ENCODE measurements at regions not wholly inside any gene's neighbourhood (a gene's known extent, or its start where the extent isn't known, plus 50 kb on each side); places are given as distances from the start of the nearest gene placed in this dataset.

- H3K27ac ChIP-seq, result no peak overlapping the region
- 71 to 72% (median 71%) methylated on average over 5 of the region's 5 CpGs for WGBS, 3 donors
- H3K27me3 ChIP-seq, result no peaks in the 10 kb centered on the region
- intact Hi-C loops (cut with DNase I), result no loop called here
- H3K9me3 ChIP-seq, result peaks cover 0 to 5% of the 10 kb centered on the region in 2 donors
- H3K36me3 ChIP-seq, result no peaks in the 10 kb centered on the region
- H3K4me3 ChIP-seq, result no peak overlapping the region
- no peak for DNase-seq
- TF ChIP-seq EP300 (IDR thresholded peaks at IDR 0.05) (no peak), CTCF (IDR thresholded peaks at IDR 0.05) (no peak), POLR2A (IDR thresholded peaks at IDR 0.05) (no peak)
- H3K4me1 ChIP-seq (ENCODE audit: insufficient read depth), result no peaks in the 10 kb centered on the region
Observed at GRCh38 chr19:28350673-28351072, 862.3 kb downstream of the UQCRFS1 start.

GRCh38 chr19:28350037-28350436 is 862.9 kb downstream of the UQCRFS1 start:
- no peak for DNase-seq
- H3K27me3 ChIP-seq, result no peaks in the 10 kb centered on the region
- 72 to 85% (median 74%) methylated on average over 4 of the region's 4 CpGs for WGBS, 3 donors
- no peak overlapping the region for H3K4me3 ChIP-seq
- H3K36me3 ChIP-seq, result no peaks in the 10 kb centered on the region
- intact Hi-C loops (cut with DNase I), result no loop called here
- TF ChIP-seq CTCF (IDR thresholded peaks at IDR 0.05) (no peak), EP300 (IDR thresholded peaks at IDR 0.05) (no peak), POLR2A (IDR thresholded peaks at IDR 0.05) (no peak)
- no peaks in the 10 kb centered on the region for H3K4me1 ChIP-seq (ENCODE audit: insufficient read depth)
- peaks cover 0 to 5% of the 10 kb centered on the region in 2 donors for H3K9me3 ChIP-seq
- no peak overlapping the region for H3K27ac ChIP-seq

GRCh38 chr19:28349604-28350003 is 863.3 kb downstream of the UQCRFS1 start:
- DNase-seq, result no peak
- no peaks in the 10 kb centered on the region for H3K27me3 ChIP-seq
- TF ChIP-seq EP300 (IDR thresholded peaks at IDR 0.05) (no peak), POLR2A (IDR thresholded peaks at IDR 0.05) (no peak), CTCF (IDR thresholded peaks at IDR 0.05) (no peak)
- 69 to 80% (median 77%) methylated on average over 2 of the region's 2 CpGs for WGBS, 3 donors
- no peaks in the 10 kb centered on the region for H3K36me3 ChIP-seq
- H3K27ac ChIP-seq, result no peak overlapping the region
- H3K4me1 ChIP-seq (ENCODE audit: insufficient read depth), result no peaks in the 10 kb centered on the region
- intact Hi-C loops (cut with DNase I), result no loop called here
- H3K9me3 ChIP-seq, result peaks cover 0 to 5% of the 10 kb centered on the region in 2 donors
- no peak overlapping the region for H3K4me3 ChIP-seq

- Histone ChIP-seq H3K4me3 (no peak overlapping the region), H3K27ac (no peak overlapping the region), H3K36me3 (no peaks in the 10 kb centered on the region), H3K9me3 (peaks cover 0 to 3% of the 10 kb centered on the region in 2 donors), H3K27me3 (no peaks in the 10 kb centered on the region), H3K4me1 (ENCODE audit: insufficient read depth) (no peaks in the 10 kb centered on the region)
- TF ChIP-seq EP300 (IDR thresholded peaks at IDR 0.05) (no peak), CTCF (IDR thresholded peaks at IDR 0.05) (no peak), POLR2A (IDR thresholded peaks at IDR 0.05) (no peak)
- intact Hi-C loops (cut with DNase I), result no loop called here
- WGBS, 3 donors, result 47 to 57% (median 51%) methylated on average over 3 of the region's 3 CpGs
- DNase-seq, result no peak
Observed at GRCh38 chr19:28345811-28346210, 867.1 kb downstream of the UQCRFS1 start.
